ENCODE measurements at regions not wholly inside any gene's neighbourhood (a gene's known extent, or its start where the extent isn't known, plus 50 kb on each side); places are given as distances from the start of the nearest gene placed in this dataset.
"Not testable (repeated sequence)": the region's sequence is repeated elsewhere in the genome, so short reads cannot be mapped to it uniquely, and the experiment has no call there.

GRCh38 chr11:11220786-11221185, 132.3 kb downstream of the CSNK2A3 start:
- DNase-seq: no peak

GRCh38 chr11:11218629-11218986, 134.4 kb downstream of the CSNK2A3 start:
- DNase-seq: no peak

GRCh38 chr11:11217929-11218628, 135.0 kb downstream of the CSNK2A3 start:
- no peak for DNase-seq

GRCh38 chr11:11217289-11217928, 135.6 kb downstream of the CSNK2A3 start:
- no peak for DNase-seq

- DNase-seq: no peak
These were observed 137.1 kb downstream of the CSNK2A3 start for GRCh38 chr11:11215944-11216343.

- DNase-seq: no peak
These were observed 137.8 kb downstream of the CSNK2A3 start for GRCh38 chr11:11215058-11215815.

GRCh38 chr11:11213117-11213516, 139.9 kb downstream of the CSNK2A3 start:
- no peak for DNase-seq

- DNase-seq: no peak
These were observed 141.2 kb downstream of the CSNK2A3 start for GRCh38 chr11:11211888-11212287.

- no peak for DNase-seq
These were observed 141.9 kb downstream of the CSNK2A3 start for GRCh38 chr11:11211186-11211585.

- no peak for DNase-seq
These were observed 142.6 kb downstream of the CSNK2A3 start for GRCh38 chr11:11210446-11210845.

GRCh38 chr11:11209967-11210366, 143.1 kb downstream of the CSNK2A3 start:
- DNase-seq: no peak

- DNase-seq: no peak
These were observed 144.1 kb downstream of the CSNK2A3 start for GRCh38 chr11:11208994-11209393.

GRCh38 chr11:11207428-11207827, 145.6 kb downstream of the CSNK2A3 start:
- no peak for DNase-seq

GRCh38 chr11:11206484-11206883, 146.6 kb downstream of the CSNK2A3 start:
- no peak for DNase-seq

GRCh38 chr11:11202885-11203284, 150.2 kb downstream of the CSNK2A3 start:
- no peak for DNase-seq

GRCh38 chr11:11201302-11201701, 151.7 kb downstream of the CSNK2A3 start:
- not testable (repeated sequence) for DNase-seq

GRCh38 chr11:11192541-11192940, 160.5 kb downstream of the CSNK2A3 start:
- DNase-seq: no peak

- DNase-seq: no peak
These were observed 163.5 kb downstream of the CSNK2A3 start for GRCh38 chr11:11189506-11189905.

GRCh38 chr11:11186249-11186648, 166.8 kb downstream of the CSNK2A3 start:
- no peak for DNase-seq

- no peak for DNase-seq
These were observed 170.8 kb downstream of the CSNK2A3 start for GRCh38 chr11:11182261-11182660.

- no peak for DNase-seq
These were observed 174.1 kb downstream of the CSNK2A3 start for GRCh38 chr11:11178671-11179638.

GRCh38 chr11:11177156-11177808, 175.8 kb downstream of the CSNK2A3 start:
- no peak for DNase-seq
